Gastroesophageal sphincter (tissue), 4 donors: ENCODE measurements at regions not wholly inside any gene's neighbourhood (a gene's known extent, or its start where the extent isn't known, plus 50 kb on each side); places are given as distances from the start of the nearest gene placed in this dataset.
A peak's percentile ranks its signal among the peaks of the same experiment; 100 is the strongest.

Source experiments
- ATAC-seq: fragments of 150-250 bp; one replicate; pipeline ENCODE4 v1.9.1; 2016; ENCODE audit warnings: mild to moderate bottlenecking, moderate library complexity
- H3K27ac ChIP-seq, 4 donors: fragments of 200-600 bp; sonication (generic) in 3 of 4; 1 replicate in 3 of 4; 2 replicates in 1 of 4; pipeline ENCODE4 v1.5.1; 2016 to 2019
- H3K27me3 ChIP-seq: fragments of 200-600 bp; sonication (generic); one replicate; pipeline ENCODE4 v1.5.1; 2019
- H3K36me3 ChIP-seq, 2 donors: fragments of 200-600 bp; sonication (generic); one replicate each; pipeline ENCODE4 v1.5.1; 2019; ENCODE audit warnings: control low read depth in 1 of 2
- H3K4me1 ChIP-seq, 3 donors: fragments of 200-600 bp; sonication (generic); 1 replicate in 2 of 3; 2 replicates in 1 of 3; pipeline ENCODE4 v1.5.1; 2016 to 2019; ENCODE audit warnings: control low read depth in 2 of 3
- H3K4me3 ChIP-seq, 2 donors: fragments of 200-600 bp; sonication (generic); one replicate each; pipeline ENCODE4 v1.5.1; 2019; ENCODE audit warnings: mild to moderate bottlenecking in 1 of 2, moderate library complexity in 1 of 2
- H3K9me3 ChIP-seq, 3 donors: fragments of 200-600 bp; sonication (generic); one replicate each; pipeline ENCODE4 v1.5.1; 2017 to 2019; ENCODE audit warnings: control low read depth in 2 of 3
- EP300 ChIP-seq: sonication (generic); formaldehyde crosslinking; IDR thresholded peaks from one replicate; pipeline ENCODE4 v1.6.1; 2017; ENCODE audit warnings: antibody characterized with exemption, mild to moderate bottlenecking
- POLR2A ChIP-seq, 2 donors: fragments of 450-650 bp; IDR thresholded peaks; one replicate each; pipeline ENCODE4 v1.6.1; 2017; ENCODE audit warnings: antibody characterized with exemption in 2 of 2, mild to moderate bottlenecking in 2 of 2, moderate library complexity in 1 of 2
- POLR2AphosphoS5 ChIP-seq: sonication (generic); formaldehyde crosslinking; IDR thresholded peaks from one replicate; pipeline ENCODE4 v1.6.1; 2017; ENCODE audit warnings: antibody characterized with exemption
- WGBS, 2 donors: methylation state at CpG; one replicate each; pipeline ENCODE4 v1.1.5; 2018; ENCODE audit warnings: low coverage in 1 of 2; 5-methylcytosine and 5-hydroxymethylcytosine counted together
- TF ChIP-seq, protein P1 (sequence below), 4 experiments: fragments of 200-600 bp in 2 of 4; fragments of 450-650 bp in 2 of 4; sonication (generic) in 1 of 4; IDR thresholded peaks; one replicate each; pipeline ENCODE4 v1.5.1; 2017 to 2019; ENCODE audit warnings: antibody characterized with exemption in 4 of 4, mild to moderate bottlenecking in 2 of 4, moderate library complexity in 2 of 4

DNA sequence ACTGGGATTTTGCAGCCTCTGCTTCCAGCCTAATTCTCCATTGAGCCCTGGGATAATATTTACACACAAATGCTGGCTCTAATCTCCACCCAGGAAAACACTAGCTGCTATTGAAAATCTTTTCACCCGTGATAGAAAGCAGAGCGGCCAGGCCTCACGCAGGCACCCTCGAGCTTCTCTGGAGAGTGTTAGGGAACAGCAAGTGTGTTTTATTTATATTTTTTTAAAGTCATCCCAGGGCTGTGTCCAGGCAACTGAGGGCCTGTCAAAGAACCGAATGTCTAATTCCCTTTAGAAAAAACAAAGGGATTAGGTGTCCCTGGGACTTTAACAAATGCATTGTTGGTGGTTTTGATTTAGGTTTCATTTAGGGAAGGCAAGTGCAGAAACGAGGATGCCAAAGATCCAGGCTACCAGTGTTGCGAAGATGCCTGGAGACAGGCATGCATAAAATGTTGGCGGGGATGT, 51.2 kb upstream of the SPRY4 start:
- Histone ChIP-seq H3K4me3 (no peak overlapping the region), H3K9me3 (no peaks in the 10 kb centered on the region), H3K27ac (peak overlapping the region; percentile 64 to 86 (median 82)), H3K27me3 (no peaks in the 10 kb centered on the region), H3K36me3 (no peaks in the 10 kb centered on the region), H3K4me1 (peaks cover 0 to 20% (median 3%) of the 10 kb centered on the region in 3 donors)
- peak; percentile 91 for ATAC-seq
- TF ChIP-seq, protein P1, sequence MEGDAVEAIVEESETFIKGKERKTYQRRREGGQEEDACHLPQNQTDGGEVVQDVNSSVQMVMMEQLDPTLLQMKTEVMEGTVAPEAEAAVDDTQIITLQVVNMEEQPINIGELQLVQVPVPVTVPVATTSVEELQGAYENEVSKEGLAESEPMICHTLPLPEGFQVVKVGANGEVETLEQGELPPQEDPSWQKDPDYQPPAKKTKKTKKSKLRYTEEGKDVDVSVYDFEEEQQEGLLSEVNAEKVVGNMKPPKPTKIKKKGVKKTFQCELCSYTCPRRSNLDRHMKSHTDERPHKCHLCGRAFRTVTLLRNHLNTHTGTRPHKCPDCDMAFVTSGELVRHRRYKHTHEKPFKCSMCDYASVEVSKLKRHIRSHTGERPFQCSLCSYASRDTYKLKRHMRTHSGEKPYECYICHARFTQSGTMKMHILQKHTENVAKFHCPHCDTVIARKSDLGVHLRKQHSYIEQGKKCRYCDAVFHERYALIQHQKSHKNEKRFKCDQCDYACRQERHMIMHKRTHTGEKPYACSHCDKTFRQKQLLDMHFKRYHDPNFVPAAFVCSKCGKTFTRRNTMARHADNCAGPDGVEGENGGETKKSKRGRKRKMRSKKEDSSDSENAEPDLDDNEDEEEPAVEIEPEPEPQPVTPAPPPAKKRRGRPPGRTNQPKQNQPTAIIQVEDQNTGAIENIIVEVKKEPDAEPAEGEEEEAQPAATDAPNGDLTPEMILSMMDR (IDR thresholded peaks at IDR 0.05): peak in 1 of 4 experiments; percentile 6
- TF ChIP-seq POLR2A (IDR thresholded peaks at IDR 0.05) (no peak), EP300 (no peak), POLR2AphosphoS5 (peak; percentile 88)
- 18 to 31% methylated on average over 7 to 8 of the region's 8 CpGs for WGBS, 2 donors
